ENCODE measurements at regions not wholly inside any gene's neighbourhood (a gene's known extent, or its start where the extent isn't known, plus 50 kb on each side); places are given as distances from the start of the nearest gene placed in this dataset.
"Not testable (repeated sequence)": the region's sequence is repeated elsewhere in the genome, so short reads cannot be mapped to it uniquely, and the experiment has no call there.

DNA sequence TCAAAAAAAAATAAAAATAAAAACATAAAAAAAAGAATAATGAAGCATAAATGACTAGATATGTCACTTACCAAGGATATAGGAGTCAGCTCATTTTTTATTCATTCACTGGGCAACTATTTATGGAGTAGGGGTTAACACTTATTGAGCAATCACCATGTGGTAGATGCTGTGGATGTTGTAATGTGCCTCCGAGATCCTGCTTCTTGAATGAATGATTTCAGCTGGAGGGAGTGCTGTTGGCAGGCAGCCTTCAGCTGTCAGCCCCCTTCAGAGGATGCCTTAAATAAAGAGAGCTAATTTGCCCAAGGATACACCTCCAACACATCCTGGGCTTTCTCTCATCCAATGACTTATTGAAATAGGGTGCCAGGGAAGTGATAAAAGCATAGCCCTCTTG is 229.5 kb upstream of the DTNBP1 start:
- in situ Hi-C loops (cut with MboI; ENCODE audit: low pct_unique_long_range_greater_than_20kb, low sequenced_read_pairs): no loop called here
- no peak for DNase-seq

DNA sequence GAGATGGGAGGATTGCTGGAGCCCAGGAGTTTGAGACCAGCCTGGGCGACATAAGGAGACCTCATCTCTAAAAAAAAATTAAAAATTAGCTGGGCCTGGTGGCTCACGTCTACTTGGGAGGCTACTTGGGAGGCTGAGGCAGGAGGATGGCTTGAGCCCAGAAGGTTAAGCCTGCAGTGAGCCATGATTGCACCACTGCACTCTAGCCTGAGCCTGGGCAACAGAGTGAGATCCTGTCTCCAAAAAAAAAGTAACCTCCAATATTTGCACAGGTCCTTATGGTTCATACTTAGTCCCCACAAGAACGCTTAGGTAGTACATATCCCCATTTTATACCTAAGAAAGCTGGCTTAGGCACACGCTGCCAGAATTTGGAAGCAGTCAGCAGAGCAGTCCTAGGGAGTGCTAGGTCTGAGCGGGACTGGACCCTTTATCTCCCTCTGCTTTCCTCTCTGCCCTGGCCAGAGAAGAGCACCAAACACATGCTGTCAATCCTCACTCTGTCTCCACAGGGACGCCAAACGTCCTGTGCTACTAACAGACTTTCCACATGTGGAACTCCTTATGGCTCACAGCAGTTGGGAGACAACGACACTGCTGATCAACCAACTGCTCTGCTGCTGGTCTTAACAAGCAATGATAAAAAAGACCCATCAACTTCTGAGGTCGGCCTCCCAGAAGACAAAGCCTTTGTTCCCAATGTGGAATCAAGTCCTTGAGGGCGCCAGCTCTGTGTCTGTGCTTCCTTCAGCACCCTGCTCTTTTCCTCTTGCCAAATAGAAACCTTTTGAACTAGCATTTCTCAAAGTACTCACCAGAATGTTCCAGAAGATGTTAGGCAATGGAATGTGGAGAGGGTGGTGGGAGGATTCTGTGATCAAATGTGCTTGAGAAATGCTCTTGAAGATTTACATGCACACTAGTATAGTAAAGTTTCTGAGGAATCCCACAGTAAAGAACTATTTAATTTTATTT is 226.3 kb upstream of the DTNBP1 start:
- in situ Hi-C loops (cut with MboI; ENCODE audit: low pct_unique_long_range_greater_than_20kb, low sequenced_read_pairs): no loop called here
- DNase-seq: no peak

DNA sequence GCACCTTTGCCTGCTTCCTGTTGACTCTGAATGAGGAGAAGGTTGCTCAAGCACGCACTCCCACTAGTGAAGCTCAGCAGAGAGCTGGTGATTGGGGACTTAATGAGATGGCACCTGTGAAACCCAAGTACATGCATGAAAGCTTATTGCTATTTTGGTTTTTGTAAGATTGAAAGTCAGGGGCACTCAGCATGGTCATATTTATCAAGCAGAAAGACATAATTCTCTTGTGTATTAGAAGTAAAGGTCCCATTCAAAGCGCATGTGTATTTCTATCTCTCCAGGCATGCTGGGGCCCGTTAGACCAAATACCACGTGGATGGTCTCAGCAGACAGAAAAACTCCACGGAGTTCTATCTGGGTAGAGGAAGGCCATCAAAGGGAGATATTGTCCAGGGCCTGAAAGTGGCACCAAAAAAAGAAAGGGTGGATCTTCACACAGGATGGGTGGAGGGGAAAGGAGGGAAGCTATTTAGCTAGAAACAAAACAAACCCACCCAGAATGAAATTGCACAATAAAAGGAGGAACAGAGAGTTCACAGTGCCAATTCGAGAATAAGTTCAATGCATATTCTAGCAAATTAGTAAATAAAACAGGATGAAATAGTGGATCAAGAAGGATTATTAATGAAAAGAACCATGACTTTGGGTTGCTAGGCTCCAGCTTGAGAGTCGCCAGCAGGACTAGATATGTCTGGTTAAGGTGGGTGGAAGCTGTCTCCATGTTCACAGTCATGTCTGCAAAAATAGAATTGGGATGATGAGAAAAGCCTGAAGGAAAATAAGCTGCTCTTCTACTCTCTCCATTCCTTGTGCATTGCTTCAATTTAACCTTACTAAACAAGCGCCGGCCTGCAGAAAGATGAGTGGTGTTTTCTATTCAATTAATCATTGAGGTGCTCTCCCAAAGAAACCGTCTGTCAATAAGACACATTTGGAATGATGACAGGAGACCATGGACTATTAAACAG is 224.9 kb upstream of the DTNBP1 start:
- in situ Hi-C loops (cut with MboI; ENCODE audit: low pct_unique_long_range_greater_than_20kb, low sequenced_read_pairs): no loop called here
- DNase-seq: peak; percentile 53

DNA sequence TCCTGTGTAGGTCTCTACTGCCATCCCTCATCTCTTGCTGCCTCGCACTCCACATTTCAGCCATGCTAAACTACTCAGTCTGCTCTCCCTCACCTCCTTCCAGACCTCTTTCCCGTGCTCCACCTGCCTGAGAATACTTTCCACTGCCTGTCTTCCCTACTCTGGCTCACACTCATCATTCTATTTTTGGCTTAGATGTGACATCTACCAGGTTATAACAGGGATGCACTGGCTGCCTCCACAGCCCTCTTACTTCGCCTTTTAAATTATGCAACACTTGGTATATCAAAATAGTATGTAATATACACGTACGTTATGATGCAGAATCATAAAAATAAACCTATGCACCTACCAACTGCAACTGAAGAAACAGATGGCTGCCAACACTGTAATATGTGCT is 222.8 kb upstream of the DTNBP1 start:
- DNase-seq: no peak
- in situ Hi-C loops (cut with MboI; ENCODE audit: low pct_unique_long_range_greater_than_20kb, low sequenced_read_pairs): no loop called here

DNA sequence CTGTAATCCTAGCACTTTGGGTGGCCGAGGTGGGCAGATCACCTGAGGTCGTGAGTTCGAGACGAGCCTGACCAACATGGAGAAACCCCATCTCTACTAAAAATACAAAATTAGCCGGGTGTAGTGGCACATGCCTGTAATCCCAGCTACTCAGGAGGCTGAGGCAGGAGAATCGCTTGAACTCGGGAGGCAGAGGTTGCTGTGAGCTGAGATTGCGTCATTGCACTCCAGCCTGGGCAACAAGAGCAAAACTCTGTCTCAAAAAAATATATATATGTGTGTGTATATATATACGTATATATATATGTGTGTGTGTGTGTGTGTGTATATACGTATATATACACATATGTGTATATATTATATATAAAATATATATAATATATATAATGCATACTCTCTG is 220.8 kb upstream of the DTNBP1 start:
- DNase-seq; in situ Hi-C loops (cut with MboI; ENCODE audit: low pct_unique_long_range_greater_than_20kb, low sequenced_read_pairs): not testable (repeated sequence)

DNA sequence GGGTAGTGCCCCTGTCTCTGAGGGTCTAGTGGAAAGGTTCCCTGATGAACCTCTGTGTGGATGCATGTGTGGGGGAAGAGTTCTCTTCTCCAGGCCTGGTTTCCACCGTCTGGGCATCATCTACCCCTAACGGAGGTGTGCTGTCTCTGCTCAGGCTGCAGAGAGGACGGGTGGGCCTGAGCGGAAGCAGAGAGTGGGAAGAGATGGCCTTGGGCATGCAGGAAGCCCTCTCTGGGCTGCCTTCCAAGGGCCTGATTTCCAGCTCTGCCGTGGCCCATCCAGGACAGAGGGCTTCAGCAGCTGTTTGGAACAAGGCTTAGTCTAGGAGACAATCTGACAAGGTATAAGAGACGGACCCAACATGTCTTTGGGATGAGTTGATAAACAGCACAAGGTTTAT is 220.1 kb upstream of the DTNBP1 start:
- DNase-seq: no peak

DNA sequence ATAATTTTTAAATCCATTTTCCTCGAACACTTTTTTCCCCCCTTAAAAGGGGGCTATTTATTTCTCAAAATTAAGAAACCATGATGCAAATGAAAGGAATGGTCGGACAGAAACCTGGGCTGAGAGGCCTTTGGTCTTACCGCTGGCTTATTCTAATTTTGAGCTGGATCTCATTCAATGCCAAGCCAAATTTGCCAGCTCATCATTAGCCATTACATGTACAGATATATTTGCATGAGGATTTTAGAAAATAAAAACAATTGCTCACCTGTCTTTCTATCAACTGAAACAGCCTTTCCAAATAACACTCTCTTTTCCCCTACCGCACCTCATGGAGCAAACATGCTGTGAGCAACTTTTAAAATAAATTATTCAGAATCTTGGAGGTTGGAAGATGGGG is 219.5 kb upstream of the DTNBP1 start:
- in situ Hi-C loops (cut with MboI; ENCODE audit: low pct_unique_long_range_greater_than_20kb, low sequenced_read_pairs): no loop called here
- DNase-seq: no peak

More for the DNA sequence above, 220.1 kb upstream of the DTNBP1 start:
- in situ Hi-C loops (cut with MboI; ENCODE audit: low pct_unique_long_range_greater_than_20kb, low sequenced_read_pairs): no loop called here

DNA sequence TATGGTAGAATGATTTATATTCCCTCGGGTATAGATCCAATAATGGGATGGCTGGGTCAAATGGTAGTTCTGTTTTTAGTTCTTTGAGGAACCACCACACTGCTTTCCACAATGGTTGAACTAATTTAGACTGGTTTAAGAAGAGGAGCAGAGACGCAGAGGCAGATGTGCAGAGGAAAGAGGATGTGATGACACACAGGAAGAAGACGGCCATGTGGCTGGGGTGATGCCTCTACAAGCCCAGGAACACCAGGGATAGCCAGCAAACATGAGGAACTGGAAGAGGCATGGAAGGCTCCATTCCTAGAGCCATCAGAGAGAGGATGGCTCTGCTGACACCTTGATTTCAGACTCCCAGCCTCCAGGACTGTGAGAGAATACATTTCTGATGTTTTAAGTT is 218.3 kb upstream of the DTNBP1 start:
- peak; percentile 95 for DNase-seq
- in situ Hi-C loops (cut with MboI; ENCODE audit: low pct_unique_long_range_greater_than_20kb, low sequenced_read_pairs): no loop called here

DNA sequence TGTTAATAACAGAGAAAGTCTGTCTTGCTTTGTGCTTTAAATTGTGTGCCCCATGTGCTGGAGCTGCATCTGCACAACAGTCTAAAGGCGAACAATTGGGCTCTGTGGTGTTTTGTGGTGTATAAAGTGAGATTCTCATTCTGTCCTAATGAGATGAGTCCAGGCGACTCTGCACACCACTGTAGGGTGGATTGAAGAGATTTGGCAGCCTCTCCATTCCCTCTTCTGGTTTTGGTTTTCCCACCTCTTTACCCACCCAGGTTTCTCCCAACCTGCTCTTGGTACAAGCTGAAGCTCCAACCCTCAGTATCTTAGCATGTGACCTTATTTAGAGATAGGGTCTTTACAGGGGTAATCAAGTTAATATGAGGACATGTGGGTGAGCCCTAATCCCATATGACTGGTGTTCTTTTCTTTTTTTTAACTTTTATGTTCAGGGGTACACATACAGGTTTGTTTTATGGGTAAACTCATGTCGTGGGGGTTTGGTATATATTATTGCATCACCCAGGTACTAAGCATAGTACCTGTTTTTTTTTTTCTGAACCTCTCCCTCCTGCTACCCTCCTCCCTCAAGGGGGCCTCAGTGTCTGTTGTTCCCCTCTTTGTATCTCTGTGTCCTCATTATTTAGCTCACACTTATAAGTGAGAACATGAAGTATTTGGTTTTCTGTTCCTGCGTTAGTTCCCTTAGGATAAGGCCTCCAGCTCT is 217.6 kb upstream of the DTNBP1 start:
- in situ Hi-C loops (cut with MboI; ENCODE audit: low pct_unique_long_range_greater_than_20kb, low sequenced_read_pairs): no loop called here

DNA sequence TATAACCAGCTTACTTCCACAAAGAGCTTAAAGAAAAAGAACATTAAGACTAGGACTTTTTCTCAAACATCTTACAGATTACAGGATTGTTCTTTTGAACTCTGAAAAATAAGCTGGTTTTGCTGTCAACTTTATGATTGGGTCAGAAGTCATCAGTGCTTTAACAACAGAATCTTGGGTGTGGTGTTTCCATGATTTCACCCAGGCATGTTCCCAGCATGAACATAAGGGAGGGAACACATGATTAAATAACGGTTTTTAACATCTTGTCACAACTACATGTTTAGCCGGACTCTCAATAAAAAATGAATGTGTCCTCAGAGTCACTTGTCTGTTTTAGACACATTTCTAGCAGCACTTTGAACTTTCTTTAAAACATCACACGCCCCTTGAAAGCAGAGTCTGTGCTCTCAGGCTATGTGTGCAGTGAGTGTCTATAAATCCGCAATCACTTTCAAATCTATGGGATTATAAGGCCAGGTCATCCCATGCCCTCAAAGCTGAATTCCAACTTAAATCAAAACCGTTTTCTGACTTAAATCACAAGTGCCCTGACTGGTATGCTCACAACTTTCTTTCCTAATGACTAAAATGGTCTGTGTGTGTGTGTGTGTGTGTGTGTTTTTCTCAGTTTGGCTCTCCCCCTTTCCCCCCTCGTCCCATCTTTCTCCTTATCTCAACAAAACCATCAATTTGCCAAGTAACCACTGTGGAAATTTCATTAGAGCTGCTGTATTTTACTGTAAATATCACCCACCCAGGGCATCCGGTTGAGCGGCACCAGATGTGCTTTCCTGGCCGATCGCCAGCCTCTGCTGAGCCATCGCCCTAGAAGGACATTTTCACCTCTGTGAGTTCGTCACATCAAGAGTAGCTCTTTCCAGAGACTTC is 216.8 kb upstream of the DTNBP1 start:
- in situ Hi-C loops (cut with MboI; ENCODE audit: low pct_unique_long_range_greater_than_20kb, low sequenced_read_pairs): no loop called here
- peak; percentile 98 for DNase-seq

More for the DNA sequence above, 217.6 kb upstream of the DTNBP1 start:
- no peak for DNase-seq

DNA sequence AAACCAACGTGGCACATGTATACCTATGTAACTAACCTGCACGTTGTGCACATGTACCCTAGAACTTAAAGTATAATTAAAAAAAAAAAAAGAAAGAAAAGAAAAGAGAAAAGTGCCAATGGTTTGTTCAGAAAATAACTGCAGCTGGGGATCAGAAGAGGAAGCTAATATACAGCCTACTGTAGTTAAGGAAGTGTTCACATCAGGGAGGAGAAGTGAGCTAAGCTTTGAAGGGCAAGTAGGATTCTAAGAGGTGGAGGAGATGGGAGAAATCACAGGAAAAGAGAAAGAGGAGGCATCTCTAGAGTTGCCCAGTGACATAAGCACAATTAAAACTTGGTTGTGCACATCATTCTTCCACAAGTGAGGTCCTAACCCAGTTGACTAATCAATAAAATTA is 214.4 kb upstream of the DTNBP1 start:
- DNase-seq: peak; percentile 50
- in situ Hi-C loops (cut with MboI; ENCODE audit: low pct_unique_long_range_greater_than_20kb, low sequenced_read_pairs): no loop called here

DNA sequence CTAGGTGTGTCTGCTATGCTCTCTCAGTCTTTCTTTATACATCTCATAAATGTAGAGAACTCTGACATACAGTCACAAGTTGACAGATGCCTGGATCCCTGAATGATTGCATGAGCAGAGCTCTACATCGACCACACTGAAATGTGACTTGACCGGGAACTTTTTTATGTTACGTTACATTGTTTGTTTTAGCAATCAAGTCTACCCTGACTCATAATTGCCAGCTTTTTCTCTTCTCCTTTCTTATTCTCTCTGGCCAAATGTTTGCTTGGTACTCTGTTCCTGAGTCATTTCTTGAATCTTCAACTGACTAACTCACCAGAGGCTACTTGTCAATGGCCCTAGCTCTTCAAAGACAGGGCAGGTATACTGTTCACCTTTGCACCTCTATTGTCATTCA is 213.6 kb upstream of the DTNBP1 start:
- in situ Hi-C loops (cut with MboI; ENCODE audit: low pct_unique_long_range_greater_than_20kb, low sequenced_read_pairs): no loop called here

DNA sequence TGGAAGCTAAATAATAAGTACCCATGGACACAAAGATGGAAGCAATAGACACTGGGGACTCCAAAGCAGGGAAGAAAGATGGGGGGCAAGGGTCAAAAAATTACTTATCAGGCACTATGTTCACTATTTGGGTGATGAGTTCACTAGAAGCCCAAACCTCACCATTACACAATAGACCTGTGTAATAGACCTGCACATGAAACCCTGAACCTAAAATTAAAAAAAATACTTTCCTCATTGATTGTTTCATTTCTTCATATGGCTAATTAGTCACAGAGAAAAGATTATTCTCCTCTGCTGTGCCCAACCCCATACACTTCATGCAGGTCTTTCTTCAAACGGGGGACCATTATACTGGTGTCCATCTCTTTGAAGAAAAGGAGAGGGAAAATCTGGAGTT is 213.0 kb upstream of the DTNBP1 start:
- in situ Hi-C loops (cut with MboI; ENCODE audit: low pct_unique_long_range_greater_than_20kb, low sequenced_read_pairs): no loop called here
- no peak for DNase-seq

More for the DNA sequence above, 213.6 kb upstream of the DTNBP1 start:
- DNase-seq: no peak

DNA sequence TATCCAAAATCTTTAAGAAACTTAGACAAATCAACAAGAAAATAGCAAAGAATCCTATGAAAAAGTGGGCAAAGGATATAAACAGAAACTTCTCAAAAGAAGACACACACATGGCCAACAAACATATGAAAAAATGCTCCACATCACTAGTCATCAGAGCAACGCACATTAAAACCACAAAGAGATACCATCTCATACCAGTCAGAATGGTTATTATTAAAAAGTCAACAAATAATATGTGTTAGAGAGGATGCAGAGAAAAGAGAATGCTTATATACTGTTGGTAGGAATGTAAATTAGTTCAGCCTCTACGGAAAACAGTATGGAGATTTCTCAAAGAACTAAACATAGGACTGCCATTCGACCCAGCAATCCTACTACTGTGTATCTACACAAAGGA is 212.0 kb upstream of the DTNBP1 start:
- DNase-seq: no peak
- in situ Hi-C loops (cut with MboI; ENCODE audit: low pct_unique_long_range_greater_than_20kb, low sequenced_read_pairs): no loop called here

DNA sequence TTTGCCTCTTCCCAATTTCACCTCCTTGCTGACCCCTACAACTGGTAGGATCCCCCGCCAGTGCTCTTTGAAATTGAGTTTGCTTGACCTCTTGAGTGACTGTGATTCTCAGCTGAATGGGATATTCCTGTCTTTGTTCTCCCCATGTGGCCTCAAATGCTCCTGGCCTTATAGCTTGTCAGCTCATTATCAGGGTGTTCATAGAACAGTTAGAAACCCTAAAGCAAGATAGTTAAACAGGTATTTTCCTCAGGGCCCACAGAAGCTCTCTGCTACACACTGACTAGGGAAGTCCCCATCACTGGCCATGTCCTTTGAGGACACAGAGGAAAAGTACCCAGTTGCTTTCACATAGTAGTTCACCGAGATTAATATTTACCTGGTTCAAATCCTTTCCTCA is 211.5 kb upstream of the DTNBP1 start:
- in situ Hi-C loops (cut with MboI; ENCODE audit: low pct_unique_long_range_greater_than_20kb, low sequenced_read_pairs): no loop called here
- DNase-seq: no peak

DNA sequence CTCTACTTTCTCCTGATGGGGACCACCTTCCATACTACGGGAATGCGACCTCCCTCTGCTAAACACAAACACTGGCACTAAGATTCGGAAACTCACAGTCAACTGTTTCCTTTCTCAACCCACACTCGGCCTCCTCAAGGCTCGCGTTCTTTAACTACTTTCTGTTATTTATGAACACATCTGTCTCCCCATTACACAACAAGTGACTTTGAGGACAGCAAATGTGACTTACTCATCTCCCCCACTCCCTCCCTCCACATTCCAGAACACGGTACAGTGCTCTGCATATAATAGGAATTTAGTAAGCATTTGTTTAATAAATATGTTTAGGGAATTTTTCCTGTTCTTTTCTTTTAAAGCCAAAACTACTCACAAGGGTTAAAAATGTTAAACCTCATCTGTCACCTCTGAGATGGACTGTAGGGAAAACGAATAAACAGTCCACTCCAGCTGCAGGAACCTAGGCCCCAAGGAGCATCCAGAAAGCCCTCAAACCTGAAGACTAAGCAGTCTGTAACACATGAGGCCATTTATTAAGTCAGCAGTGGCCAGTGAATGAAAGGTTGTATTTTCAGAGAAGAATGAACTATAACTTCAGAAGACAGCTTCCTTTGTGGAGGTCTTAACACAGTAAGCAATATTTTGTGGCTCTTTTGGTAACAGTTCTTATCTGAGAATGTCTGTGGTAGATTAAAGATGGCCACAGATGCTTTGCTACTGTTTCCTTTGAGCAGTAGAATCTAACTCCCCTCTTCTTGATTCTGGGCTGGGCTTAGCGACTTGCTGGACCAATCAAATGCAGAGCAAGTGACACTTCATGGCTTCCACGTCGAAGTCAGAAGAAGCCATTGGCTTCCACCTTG is 209.6 kb upstream of the DTNBP1 start:
- no peak for DNase-seq
- in situ Hi-C loops (cut with MboI; ENCODE audit: low pct_unique_long_range_greater_than_20kb, low sequenced_read_pairs): no loop called here

DNA sequence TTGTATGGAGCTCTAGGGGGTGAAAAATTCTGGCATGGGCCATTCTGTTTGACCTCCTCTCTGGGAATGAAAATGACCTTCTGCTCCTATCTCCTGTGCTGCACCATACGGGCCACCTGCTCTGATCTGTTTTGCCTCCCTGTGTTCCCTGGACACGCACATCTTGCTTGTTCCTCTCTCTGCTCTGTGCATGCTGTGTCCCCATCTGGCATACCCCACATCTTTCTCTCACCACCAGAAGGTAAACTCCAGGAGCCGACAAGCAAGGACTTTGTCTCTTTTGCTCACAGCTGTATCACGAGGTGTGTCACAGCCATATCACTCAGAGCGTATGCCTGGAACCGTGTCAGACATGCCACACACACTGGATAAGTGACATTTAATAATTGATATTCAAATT is 208.4 kb upstream of the DTNBP1 start:
- no peak for DNase-seq
- in situ Hi-C loops (cut with MboI; ENCODE audit: low pct_unique_long_range_greater_than_20kb, low sequenced_read_pairs): no loop called here

All from KBM-7 (cell line).